IMR-90 (cell line): ENCODE measurements at regions not wholly inside any gene's neighbourhood (a gene's known extent, or its start where the extent isn't known, plus 50 kb on each side); places are given as distances from the start of the nearest gene placed in this dataset.

Experiments used
- ATAC-seq: fragments of 200-7000 bp; cut with Tn5 transposase; 2 replicates; pipeline ENCODE4 v1.9.1; 2020; ENCODE audit warnings: low read depth, mild to moderate bottlenecking, moderate library complexity
- BruUV-seq: library from RNA; stranded (reverse); fragments of 400-500 nt; replicated peaks from 2 replicates; lab custom pipeline; 2021; lab: Mats Ljungman, UMichigan
- CTCF ChIA-PET: fragments of 300-600 bp; formaldehyde crosslinking; extraction: SDS; loops from one replicate; lab custom pipeline; 2021; ENCODE audit warnings: antibody characterized with exemption; lab: Yijun Ruan, JAX
- POLR2A ChIA-PET: fragments of 300-600 bp; sonication (Branson Sonifier 250); formaldehyde crosslinking; loops from one replicate; lab custom pipeline; 2022; ENCODE audit warnings: antibody characterized with exemption; ENCODE audit not compliant: unreplicated experiment; lab: Charles Lee
- DNase-seq: peaks from one replicate; pipeline ENCODE4 v3.0.0; 2013
- H2AFZ ChIP-seq: replicated peaks from 2 replicates; pipeline ENCODE3; 2013; ENCODE audit warnings: low read length, mild to moderate bottlenecking; ENCODE audit not compliant: poor library complexity
- H2AK5ac ChIP-seq: 2 replicates; pipeline ENCODE4 v1.6.1; 2013; ENCODE audit warnings: low read depth, low read length, inconsistent platforms
- H2AK9ac ChIP-seq: replicated peaks from 2 replicates; pipeline ENCODE3; 2013; ENCODE audit warnings: mild to moderate bottlenecking, low read depth, low read length, moderate library complexity; ENCODE audit not compliant: poor library complexity
- H2BK120ac ChIP-seq: 2 replicates; pipeline ENCODE4 v1.6.1; 2013; ENCODE audit warnings: low read depth, low read length, inconsistent platforms
- H2BK15ac ChIP-seq: 3 replicates; pipeline ENCODE4 v1.6.1; 2013; ENCODE audit warnings: low read depth, low read length, inconsistent platforms
- H2BK20ac ChIP-seq: 2 replicates; pipeline ENCODE4 v1.6.1; 2013; ENCODE audit warnings: low read depth, mild to moderate bottlenecking, inconsistent platforms, low read length, moderate library complexity
- H2BK5ac ChIP-seq: 2 replicates; pipeline ENCODE4 v1.6.1; 2013; ENCODE audit warnings: mild to moderate bottlenecking, low read depth, low read length, inconsistent platforms; ENCODE audit not compliant: poor library complexity, severe bottlenecking
- H3K14ac ChIP-seq: replicated peaks from 2 replicates; pipeline ENCODE4 v1.6.1; 2013; ENCODE audit warnings: low read depth, low read length, inconsistent platforms
- H3K18ac ChIP-seq: 2 replicates; pipeline ENCODE4 v1.6.1; 2013; ENCODE audit warnings: low read depth, low read length, control low read depth
- H3K23ac ChIP-seq: 2 replicates; pipeline ENCODE4 v1.6.1; 2013; ENCODE audit warnings: low read depth, low read length, inconsistent platforms
- H3K27ac ChIP-seq: 2 replicates; pipeline ENCODE4 v1.5.1; 2013; ENCODE audit warnings: mild to moderate bottlenecking, control low read depth, low read length; ENCODE audit not compliant: insufficient read depth
- H3K27me3 ChIP-seq: 2 replicates; pipeline ENCODE4 v1.6.1; 2013; ENCODE audit warnings: low read length; ENCODE audit not compliant: control insufficient read depth, insufficient read depth
- H3K36me3 ChIP-seq: 2 replicates; pipeline ENCODE4 v1.6.1; 2013; ENCODE audit warnings: low read length, mixed read lengths; ENCODE audit not compliant: control insufficient read depth, insufficient read depth
- H3K4ac ChIP-seq: 2 replicates; pipeline ENCODE4 v1.6.1; 2013; ENCODE audit warnings: low read depth, low read length, inconsistent platforms
- H3K4me1 ChIP-seq: 2 replicates; pipeline ENCODE4 v1.6.1; 2013; ENCODE audit warnings: low read length, mixed read lengths; ENCODE audit not compliant: control insufficient read depth, insufficient read depth
- H3K4me2 ChIP-seq: 2 replicates; pipeline ENCODE4 v1.6.1; 2013; ENCODE audit warnings: low read depth, mild to moderate bottlenecking, control low read depth, low read length, moderate library complexity
- H3K4me3 ChIP-seq: 2 replicates; pipeline ENCODE4 v1.5.1; 2013; ENCODE audit warnings: low read depth, mild to moderate bottlenecking, control low read depth, low read length, moderate library complexity; ENCODE audit not compliant: insufficient read depth
- H3K56ac ChIP-seq: 2 replicates; pipeline ENCODE4 v1.6.1; 2013; ENCODE audit warnings: low read length, inconsistent platforms; ENCODE audit not compliant: insufficient read depth; ENCODE audit errors: extremely low read depth
- H3K79me1 ChIP-seq, 2 experiments: 2 replicates each; pipeline ENCODE4 v1.6.1; 2013; ENCODE audit warnings: low read length in 2 of 2, inconsistent platforms in 1 of 2, low read depth in 1 of 2
- H3K9ac ChIP-seq: 2 replicates; pipeline ENCODE4 v1.6.1; 2013; ENCODE audit warnings: low read depth, low read length, control low read depth
- H3K9me1 ChIP-seq: 2 replicates; pipeline ENCODE4 v1.6.1; 2013; ENCODE audit warnings: low read length, inconsistent platforms; ENCODE audit not compliant: insufficient read depth
- H3K9me3 ChIP-seq: 2 replicates; pipeline ENCODE4 v1.6.1; 2013; ENCODE audit warnings: low read length; ENCODE audit not compliant: control insufficient read depth, insufficient read depth
- H4K20me1 ChIP-seq: 2 replicates; pipeline ENCODE4 v1.6.1; 2013; ENCODE audit warnings: low read length, inconsistent platforms; ENCODE audit not compliant: insufficient read depth
- H4K5ac ChIP-seq: 2 replicates; pipeline ENCODE4 v1.6.1; 2013; ENCODE audit warnings: mild to moderate bottlenecking, low read depth, low read length, control low read depth
- H4K8ac ChIP-seq, 2 experiments: 2 replicates each; pipeline ENCODE4 v1.6.1; 2013; ENCODE audit warnings: low read depth in 2 of 2, low read length in 2 of 2, control low read depth in 1 of 2, inconsistent platforms in 1 of 2
- H4K91ac ChIP-seq: 2 replicates; pipeline ENCODE4 v1.6.1; 2013; ENCODE audit warnings: low read depth, low read length, inconsistent platforms; ENCODE audit not compliant: insufficient read depth
- BHLHE40 ChIP-seq: fragments of 150-350 bp; IDR thresholded peaks from 2 replicates; pipeline ENCODE4 v1.6.1; 2016; ENCODE audit warnings: mild to moderate bottlenecking, low read depth, low read length
- CHD1 ChIP-seq: IDR thresholded peaks from 2 replicates; pipeline ENCODE4 v1.6.1; 2012; ENCODE audit warnings: low read depth, low read length, improper control_type of control experiment
- ELK1 ChIP-seq: fragments of 150-350 bp; IDR thresholded peaks from 2 replicates; pipeline ENCODE4 v1.6.1; 2016; ENCODE audit warnings: low read depth, mild to moderate bottlenecking, low read length, moderate library complexity, borderline replicate concordance
- MAFK ChIP-seq: IDR thresholded peaks from 2 replicates; pipeline ENCODE4 v1.6.1; 2012; ENCODE audit warnings: low read depth, low read length, improper control_type of control experiment
- MAZ ChIP-seq: IDR thresholded peaks from 2 replicates; pipeline ENCODE4 v1.6.1; 2012; ENCODE audit warnings: low read depth, mild to moderate bottlenecking, low read length, improper control_type of control experiment, moderate library complexity, borderline replicate concordance
- MXI1 ChIP-seq: IDR thresholded peaks from 2 replicates; pipeline ENCODE4 v1.6.1; 2012; ENCODE audit warnings: low read depth, mild to moderate bottlenecking, low read length, moderate library complexity, borderline replicate concordance
- POLR2A ChIP-seq: IDR thresholded peaks from 2 replicates; pipeline ENCODE4 v1.6.1; 2012; ENCODE audit warnings: mild to moderate bottlenecking, low read depth, low read length
- RCOR1 ChIP-seq: IDR thresholded peaks from 2 replicates; pipeline ENCODE4 v1.6.1; 2012; ENCODE audit warnings: mild to moderate bottlenecking, low read length, improper control_type of control experiment; ENCODE audit not compliant: insufficient replicate concordance
- USF2 ChIP-seq: fragments of 150-350 bp; IDR thresholded peaks from 2 replicates; pipeline ENCODE4 v1.6.1; 2017; ENCODE audit warnings: mild to moderate bottlenecking, antibody characterized with exemption, low read length, low read depth
- WGBS, 2 experiments: methylation state at CpG; one replicate each; pipeline versions ENCODE4 v1.1.5 to v1.1.7; 2013; ENCODE audit warnings: missing lambda C conversion rate in 2 of 2; ENCODE audit not compliant: insufficient read length in 1 of 2; ENCODE audit errors: extremely low coverage in 2 of 2; 5-methylcytosine and 5-hydroxymethylcytosine counted together
- dilution Hi-C: fragments of 300-500 bp; cut with HindIII; formaldehyde crosslinking; loops from one replicate; pipeline ENCODE4 v1.14.3; 2018; ENCODE audit warnings: low sequenced_read_pairs; ENCODE audit not compliant: unreplicated experiment
- in situ Hi-C: fragments of 300-500 bp; cut with MboI; formaldehyde crosslinking; loops from 3 replicates; pipeline ENCODE4 v1.14.3; 2019; ENCODE audit warnings: low sequenced_read_pairs, inconsistent platforms, mixed read lengths
- intact Hi-C: fragments of 100-400 bp; cut with micrococcal nuclease; formaldehyde crosslinking; loops from 2 replicates; pipeline ENCODE4 v1.10.0; 2022

DNA sequence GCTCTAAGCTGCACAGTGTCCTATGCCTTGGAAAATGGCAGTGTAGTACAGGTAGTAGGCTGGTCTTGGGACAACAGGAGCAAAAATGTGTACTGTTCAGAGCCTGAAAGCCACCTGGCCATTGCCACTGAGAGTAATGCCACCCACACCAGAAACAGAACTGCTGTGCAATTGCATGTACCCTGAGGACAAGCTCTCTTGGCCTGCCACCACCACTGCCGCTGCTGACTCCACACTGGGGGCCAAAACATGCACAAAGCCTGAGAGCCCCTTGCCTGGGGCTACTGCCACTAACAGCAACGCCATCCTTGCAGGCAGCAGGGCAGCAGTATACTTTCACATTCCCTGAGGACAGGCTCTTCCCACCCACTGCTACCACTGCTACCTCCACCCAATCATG lies 251.9 kb upstream of the CDH12 start:
- H3K4ac ChIP-seq: no peak overlapping the region
- H3K9me1 ChIP-seq: no peaks in the 10 kb centered on the region
- H2BK120ac ChIP-seq: no peak overlapping the region
- ChIA-PET POLR2A (no interaction called here), CTCF (no interaction called here)
- H3K18ac ChIP-seq: no peak overlapping the region
- no peak overlapping the region for H2BK15ac ChIP-seq
- no peak overlapping the region for H2AK5ac ChIP-seq
- 50% methylated on average over 2 of the region's 2 CpGs; no CpG with 5 or more reads in 1 of the 2 experiments for WGBS, 2 experiments
- in situ Hi-C loops (no loop called here), intact Hi-C loops (no loop called here), dilution Hi-C loops (no loop called here)
- no peak overlapping the region for H3K14ac ChIP-seq
- H3K56ac ChIP-seq: no peak overlapping the region
- no peak overlapping the region for H2AK9ac ChIP-seq
- no peak overlapping the region for H4K5ac ChIP-seq
- no peak overlapping the region for H3K27ac ChIP-seq
- no peak overlapping the region for H3K23ac ChIP-seq
- BruUV-seq: no TSS peak
- H3K79me1 ChIP-seq: no peaks in the 10 kb centered on the region
- no peak for ATAC-seq
- H3K27me3 ChIP-seq: no peaks in the 10 kb centered on the region
- DNase-seq: no peak
- no peak overlapping the region for H4K91ac ChIP-seq
- H3K9me3 ChIP-seq: peaks cover 6% of the 10 kb centered on the region
- no peak overlapping the region for H2AFZ ChIP-seq
- H3K4me1 ChIP-seq: no peaks in the 10 kb centered on the region
- no peak overlapping the region for H3K9ac ChIP-seq
- H4K8ac ChIP-seq: no peak overlapping the region
- no peak overlapping the region for H3K4me3 ChIP-seq
- H4K20me1 ChIP-seq: no peaks in the 10 kb centered on the region
- no peak for TF ChIP-seq MAFK
- TF ChIP-seq USF2: no peak
- no peak for TF ChIP-seq ELK1
- TF ChIP-seq BHLHE40: no peak
- TF ChIP-seq RCOR1: no peak
- TF ChIP-seq MXI1: no peak
- no peak for TF ChIP-seq POLR2A
- TF ChIP-seq MAZ: no peak
- TF ChIP-seq CHD1: no peak
- H3K4me2 ChIP-seq: no peak overlapping the region
- H2BK20ac ChIP-seq: no peak overlapping the region
- H2BK5ac ChIP-seq: no peak overlapping the region
- H3K36me3 ChIP-seq: no peaks in the 10 kb centered on the region
